GDM1 (cell line): ENCODE measurements at regions not wholly inside any gene's neighbourhood (a gene's known extent, or its start where the extent isn't known, plus 50 kb on each side); places are given as distances from the start of the nearest gene placed in this dataset.

Source experiments
- DNase-seq: peaks from one replicate; lab custom pipeline; 2025; lab: John Stamatoyannopoulos, UW

GRCh38 chr10:55500931-55501559 is 700.0 kb upstream of the PCDH15 start:
- peak; percentile 1 for DNase-seq

GRCh38 chr10:55497893-55498499 is 697.0 kb upstream of the PCDH15 start:
- no peak for DNase-seq

GRCh38 chr10:55495555-55495954 is 694.5 kb upstream of the PCDH15 start:
- DNase-seq = no peak

GRCh38 chr10:55491712-55492111 is 690.7 kb upstream of the PCDH15 start:
- no peak for DNase-seq

- no peak for DNase-seq
These were observed 684.8 kb upstream of the PCDH15 start for GRCh38 chr10:55485827-55486226.

GRCh38 chr10:55476129-55476528 is 675.1 kb upstream of the PCDH15 start:
- no peak for DNase-seq

GRCh38 chr10:55474258-55474657 is 673.2 kb upstream of the PCDH15 start:
- no peak for DNase-seq

GRCh38 chr10:55470840-55471239 is 669.8 kb upstream of the PCDH15 start:
- DNase-seq = no peak

- DNase-seq = no peak
These were observed 665.9 kb upstream of the PCDH15 start for GRCh38 chr10:55466806-55467504.

GRCh38 chr10:55464083-55464482 is 663.1 kb upstream of the PCDH15 start:
- no peak for DNase-seq

GRCh38 chr10:55460008-55460407 is 659.0 kb upstream of the PCDH15 start:
- no peak for DNase-seq

GRCh38 chr10:55449981-55450380 is 649.0 kb upstream of the PCDH15 start:
- no peak for DNase-seq

- DNase-seq = no peak
These were observed 645.5 kb upstream of the PCDH15 start for GRCh38 chr10:55446441-55447002.

- no peak for DNase-seq
These were observed 640.7 kb upstream of the PCDH15 start for GRCh38 chr10:55441777-55442176.

GRCh38 chr10:55426138-55426537 is 625.1 kb upstream of the PCDH15 start:
- DNase-seq = no peak

- DNase-seq = no peak
These were observed 609.4 kb upstream of the PCDH15 start for GRCh38 chr10:55410415-55410885.

GRCh38 chr10:55404094-55404493 is 603.1 kb upstream of the PCDH15 start:
- no peak for DNase-seq

- DNase-seq = no peak
These were observed 599.2 kb upstream of the PCDH15 start for GRCh38 chr10:55400075-55400849.

GRCh38 chr10:55398497-55398882 is 597.5 kb upstream of the PCDH15 start:
- DNase-seq = no peak

- no peak for DNase-seq
These were observed 596.9 kb upstream of the PCDH15 start for GRCh38 chr10:55397777-55398496.

- no peak for DNase-seq
These were observed 577.2 kb upstream of the PCDH15 start for GRCh38 chr10:55378196-55378595.

- DNase-seq = no peak
These were observed 573.9 kb upstream of the PCDH15 start for GRCh38 chr10:55374917-55375316.
